HL-60 (cell line): ENCODE measurements at regions not wholly inside any gene's neighbourhood (a gene's known extent, or its start where the extent isn't known, plus 50 kb on each side); places are given as distances from the start of the nearest gene placed in this dataset.
A peak's percentile ranks its signal among the peaks of the same experiment; 100 is the strongest.

Experiments used
- DNase-seq, 2 experiments: peaks; one replicate each; pipeline ENCODE4 v3.0.0-alpha.2; 2010 to 2020; ENCODE audit warnings: low read depth in 1 of 2, low spot score in 1 of 2
- H3K27ac ChIP-seq: fragments of 250-450 bp; sonication (Bioruptor Pico); replicated peaks from 2 replicates; pipeline ENCODE4 v1.5.1; 2020; ENCODE audit warnings: mild to moderate bottlenecking, moderate library complexity
- H3K27me3 ChIP-seq: fragments of 250-450 bp; sonication (Bioruptor Pico); 2 replicates; pipeline ENCODE4 v1.5.1; 2021; ENCODE audit warnings: mild to moderate bottlenecking, moderate library complexity; ENCODE audit not compliant: insufficient read depth, poor library complexity, severe bottlenecking
- H3K4me3 ChIP-seq: replicated peaks from 2 replicates; pipeline ENCODE4 v1.5.1; 2011; ENCODE audit warnings: mild to moderate bottlenecking, control low read depth, low read length; ENCODE audit not compliant: insufficient read depth
- GABPA ChIP-seq: IDR thresholded peaks from 2 replicates; pipeline ENCODE4 v1.6.1; 2012; ENCODE audit warnings: low read depth
- POLR2AphosphoS5 ChIP-seq: IDR thresholded peaks from 2 replicates; pipeline ENCODE4 v1.6.1; 2012; ENCODE audit warnings: low read depth
- SPI1 ChIP-seq: IDR thresholded peaks from 2 replicates; pipeline ENCODE4 v1.6.1; 2012; ENCODE audit warnings: low read depth, mild to moderate bottlenecking, borderline replicate concordance
- TF ChIP-seq, protein P1 (sequence below): IDR thresholded peaks from 2 replicates; pipeline ENCODE4 v1.6.1; 2012; ENCODE audit warnings: low read depth; ENCODE audit not compliant: insufficient replicate concordance
- TF ChIP-seq, protein P2 (sequence below): IDR thresholded peaks from one replicate; pipeline ENCODE4 v1.5.1; 2011; ENCODE audit warnings: low read length, control low read depth, inconsistent platforms; ENCODE audit not compliant: insufficient read depth

DNA sequence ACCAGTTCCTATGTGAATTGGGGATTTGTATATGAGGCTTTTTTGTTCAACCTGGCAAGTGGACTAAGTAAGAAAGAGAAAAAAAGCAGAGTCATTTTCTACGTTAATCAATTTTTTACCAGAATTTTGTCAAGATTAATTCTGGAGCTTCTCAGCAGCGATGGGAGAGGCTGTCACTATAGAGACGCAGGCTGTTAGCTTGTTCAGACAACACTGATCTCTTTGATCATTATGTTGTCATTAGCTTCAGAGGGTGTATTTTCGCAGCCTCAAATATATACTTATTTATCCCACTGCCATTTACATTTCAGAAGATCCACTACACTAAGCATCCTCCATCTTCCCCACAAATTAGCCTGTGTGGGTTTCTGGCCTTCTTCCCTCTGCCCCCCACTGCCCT is 196.7 kb upstream of the PFKP start:
- no peak for TF ChIP-seq POLR2AphosphoS5
- TF ChIP-seq, protein P1, sequence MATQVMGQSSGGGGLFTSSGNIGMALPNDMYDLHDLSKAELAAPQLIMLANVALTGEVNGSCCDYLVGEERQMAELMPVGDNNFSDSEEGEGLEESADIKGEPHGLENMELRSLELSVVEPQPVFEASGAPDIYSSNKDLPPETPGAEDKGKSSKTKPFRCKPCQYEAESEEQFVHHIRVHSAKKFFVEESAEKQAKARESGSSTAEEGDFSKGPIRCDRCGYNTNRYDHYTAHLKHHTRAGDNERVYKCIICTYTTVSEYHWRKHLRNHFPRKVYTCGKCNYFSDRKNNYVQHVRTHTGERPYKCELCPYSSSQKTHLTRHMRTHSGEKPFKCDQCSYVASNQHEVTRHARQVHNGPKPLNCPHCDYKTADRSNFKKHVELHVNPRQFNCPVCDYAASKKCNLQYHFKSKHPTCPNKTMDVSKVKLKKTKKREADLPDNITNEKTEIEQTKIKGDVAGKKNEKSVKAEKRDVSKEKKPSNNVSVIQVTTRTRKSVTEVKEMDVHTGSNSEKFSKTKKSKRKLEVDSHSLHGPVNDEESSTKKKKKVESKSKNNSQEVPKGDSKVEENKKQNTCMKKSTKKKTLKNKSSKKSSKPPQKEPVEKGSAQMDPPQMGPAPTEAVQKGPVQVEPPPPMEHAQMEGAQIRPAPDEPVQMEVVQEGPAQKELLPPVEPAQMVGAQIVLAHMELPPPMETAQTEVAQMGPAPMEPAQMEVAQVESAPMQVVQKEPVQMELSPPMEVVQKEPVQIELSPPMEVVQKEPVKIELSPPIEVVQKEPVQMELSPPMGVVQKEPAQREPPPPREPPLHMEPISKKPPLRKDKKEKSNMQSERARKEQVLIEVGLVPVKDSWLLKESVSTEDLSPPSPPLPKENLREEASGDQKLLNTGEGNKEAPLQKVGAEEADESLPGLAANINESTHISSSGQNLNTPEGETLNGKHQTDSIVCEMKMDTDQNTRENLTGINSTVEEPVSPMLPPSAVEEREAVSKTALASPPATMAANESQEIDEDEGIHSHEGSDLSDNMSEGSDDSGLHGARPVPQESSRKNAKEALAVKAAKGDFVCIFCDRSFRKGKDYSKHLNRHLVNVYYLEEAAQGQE: no peak
- TF ChIP-seq, protein P2, sequence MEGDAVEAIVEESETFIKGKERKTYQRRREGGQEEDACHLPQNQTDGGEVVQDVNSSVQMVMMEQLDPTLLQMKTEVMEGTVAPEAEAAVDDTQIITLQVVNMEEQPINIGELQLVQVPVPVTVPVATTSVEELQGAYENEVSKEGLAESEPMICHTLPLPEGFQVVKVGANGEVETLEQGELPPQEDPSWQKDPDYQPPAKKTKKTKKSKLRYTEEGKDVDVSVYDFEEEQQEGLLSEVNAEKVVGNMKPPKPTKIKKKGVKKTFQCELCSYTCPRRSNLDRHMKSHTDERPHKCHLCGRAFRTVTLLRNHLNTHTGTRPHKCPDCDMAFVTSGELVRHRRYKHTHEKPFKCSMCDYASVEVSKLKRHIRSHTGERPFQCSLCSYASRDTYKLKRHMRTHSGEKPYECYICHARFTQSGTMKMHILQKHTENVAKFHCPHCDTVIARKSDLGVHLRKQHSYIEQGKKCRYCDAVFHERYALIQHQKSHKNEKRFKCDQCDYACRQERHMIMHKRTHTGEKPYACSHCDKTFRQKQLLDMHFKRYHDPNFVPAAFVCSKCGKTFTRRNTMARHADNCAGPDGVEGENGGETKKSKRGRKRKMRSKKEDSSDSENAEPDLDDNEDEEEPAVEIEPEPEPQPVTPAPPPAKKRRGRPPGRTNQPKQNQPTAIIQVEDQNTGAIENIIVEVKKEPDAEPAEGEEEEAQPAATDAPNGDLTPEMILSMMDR: no peak
- DNase-seq: no peak
- H3K4me3 ChIP-seq: no peak overlapping the region
- no peaks in the 10 kb centered on the region for H3K27me3 ChIP-seq
- no peak overlapping the region for H3K27ac ChIP-seq

- H3K27me3 ChIP-seq: no peaks in the 10 kb centered on the region
- H3K27ac ChIP-seq: no peak overlapping the region
- no peak for DNase-seq
- TF ChIP-seq SPI1 (no peak), GABPA (no peak)
- TF ChIP-seq, protein P2: no peak
- TF ChIP-seq, protein P1: peak; percentile 72
- H3K4me3 ChIP-seq: no peak overlapping the region
Measured at GRCh38 chr10:2867788-2868299, 199.5 kb upstream of the PFKP start.

DNA sequence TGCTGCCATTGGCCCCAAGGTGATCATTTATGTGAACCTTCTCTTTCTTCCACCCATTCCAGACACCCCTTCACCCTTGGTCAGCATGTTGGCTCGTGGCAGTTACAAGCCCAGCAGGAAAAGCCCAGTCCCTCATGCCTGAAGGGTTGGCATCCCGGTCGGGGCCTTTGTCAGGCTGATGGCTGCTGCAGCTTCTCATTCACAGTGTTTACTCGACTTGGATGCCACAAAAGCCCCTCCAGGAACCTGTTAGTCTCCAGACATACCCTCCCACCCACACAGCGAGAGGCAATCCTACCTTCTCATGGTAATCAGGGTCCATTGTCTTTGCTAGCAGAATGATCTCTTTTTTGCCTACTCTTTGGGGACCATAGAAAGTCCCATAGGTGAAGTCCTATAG is 200.8 kb upstream of the PFKP start:
- Histone ChIP-seq H3K4me3 (no peak overlapping the region), H3K27me3 (no peaks in the 10 kb centered on the region), H3K27ac (no peak overlapping the region)
- no peak for DNase-seq
- TF ChIP-seq GABPA (no peak), POLR2AphosphoS5 (no peak), SPI1 (no peak)
- TF ChIP-seq, protein P1: no peak
- TF ChIP-seq, protein P2: no peak
